ENCODE measurements at regions not wholly inside any gene's neighbourhood (a gene's known extent, or its start where the extent isn't known, plus 50 kb on each side); places are given as distances from the start of the nearest gene placed in this dataset.
"Not testable (repeated sequence)": the region's sequence is repeated elsewhere in the genome, so short reads cannot be mapped to it uniquely, and the experiment has no call there.

GRCh38 chr16:47904691-47905090 is 251.1 kb downstream of the ABCC12 start:
- Histone ChIP-seq H3K27me3 (no peaks in the 10 kb centered on the region), H3K4me3 (no peak overlapping the region), H3K27ac (no peak overlapping the region), H3K4me1 (no peaks in the 10 kb centered on the region), H3K9me3 (no peaks in the 10 kb centered on the region), H3K36me3 (no peaks in the 10 kb centered on the region)
- no peak for DNase-seq (ENCODE audit: low spot score in 2 of 2)
- intact Hi-C loops (cut with DNase I): no loop called here
- TF ChIP-seq, protein P1, sequence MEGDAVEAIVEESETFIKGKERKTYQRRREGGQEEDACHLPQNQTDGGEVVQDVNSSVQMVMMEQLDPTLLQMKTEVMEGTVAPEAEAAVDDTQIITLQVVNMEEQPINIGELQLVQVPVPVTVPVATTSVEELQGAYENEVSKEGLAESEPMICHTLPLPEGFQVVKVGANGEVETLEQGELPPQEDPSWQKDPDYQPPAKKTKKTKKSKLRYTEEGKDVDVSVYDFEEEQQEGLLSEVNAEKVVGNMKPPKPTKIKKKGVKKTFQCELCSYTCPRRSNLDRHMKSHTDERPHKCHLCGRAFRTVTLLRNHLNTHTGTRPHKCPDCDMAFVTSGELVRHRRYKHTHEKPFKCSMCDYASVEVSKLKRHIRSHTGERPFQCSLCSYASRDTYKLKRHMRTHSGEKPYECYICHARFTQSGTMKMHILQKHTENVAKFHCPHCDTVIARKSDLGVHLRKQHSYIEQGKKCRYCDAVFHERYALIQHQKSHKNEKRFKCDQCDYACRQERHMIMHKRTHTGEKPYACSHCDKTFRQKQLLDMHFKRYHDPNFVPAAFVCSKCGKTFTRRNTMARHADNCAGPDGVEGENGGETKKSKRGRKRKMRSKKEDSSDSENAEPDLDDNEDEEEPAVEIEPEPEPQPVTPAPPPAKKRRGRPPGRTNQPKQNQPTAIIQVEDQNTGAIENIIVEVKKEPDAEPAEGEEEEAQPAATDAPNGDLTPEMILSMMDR (IDR thresholded peaks at IDR 0.05): no peak

GRCh38 chr16:47903470-47903869 is 252.3 kb downstream of the ABCC12 start:
- H3K4me1 ChIP-seq: no peaks in the 10 kb centered on the region
- H3K27ac ChIP-seq: no peak overlapping the region
- no peaks in the 10 kb centered on the region for H3K36me3 ChIP-seq
- no peak for DNase-seq (ENCODE audit: low spot score in 2 of 2)
- H3K9me3 ChIP-seq: no peaks in the 10 kb centered on the region
- H3K4me3 ChIP-seq: no peak overlapping the region
- no peaks in the 10 kb centered on the region for H3K27me3 ChIP-seq
- TF ChIP-seq, protein P1 (IDR thresholded peaks at IDR 0.05): no peak
- intact Hi-C loops (cut with DNase I): no loop called here

DNA sequence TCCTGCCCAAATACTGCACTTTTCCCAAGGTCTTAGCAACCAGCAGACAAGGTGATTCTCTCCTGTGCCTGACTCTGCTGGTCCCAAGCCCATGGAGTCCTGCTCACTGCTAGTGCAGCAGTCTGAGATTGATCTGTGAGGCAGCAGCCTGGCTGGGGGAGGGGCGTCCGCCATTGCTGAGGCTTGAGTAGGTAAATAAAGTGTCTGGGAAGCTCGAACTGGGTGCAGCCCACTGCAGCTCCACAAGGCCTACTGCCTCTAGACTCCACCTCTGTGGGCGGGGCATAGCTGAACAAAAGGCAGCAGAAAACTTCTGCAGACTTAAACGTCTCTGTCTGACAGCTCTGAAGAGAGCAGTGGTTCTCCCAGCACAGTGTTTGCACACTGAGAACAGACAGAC is 258.7 kb downstream of the ABCC12 start:
- DNase-seq (ENCODE audit: low spot score in 2 of 2); H3K27me3 ChIP-seq; H3K27ac ChIP-seq; H3K4me3 ChIP-seq; H3K9me3 ChIP-seq; H3K36me3 ChIP-seq; intact Hi-C loops (cut with DNase I); H3K4me1 ChIP-seq: not testable (repeated sequence)

DNA sequence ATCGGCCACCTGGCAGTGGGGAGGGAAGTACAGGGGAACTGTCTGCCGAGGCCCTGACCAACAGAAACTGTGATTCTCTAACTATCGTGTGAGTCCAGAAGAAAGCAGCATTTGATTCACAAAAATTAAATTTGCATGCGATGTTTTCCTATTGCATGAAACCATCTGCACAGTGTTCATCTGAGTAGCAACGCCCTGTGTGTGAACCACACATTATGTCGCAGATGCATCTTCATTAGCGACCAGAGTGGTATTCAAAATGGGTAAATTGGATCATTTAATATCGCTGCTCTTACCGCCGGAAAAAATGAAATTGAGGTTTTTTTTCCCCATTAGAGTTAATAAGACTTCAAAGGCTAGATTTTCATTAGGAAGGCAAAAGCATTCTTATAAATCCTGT is 260.6 kb downstream of the ABCC12 start:
- intact Hi-C loops (cut with DNase I): no loop called here
- TF ChIP-seq, protein P1 (IDR thresholded peaks at IDR 0.05): no peak
- no peak for DNase-seq (ENCODE audit: low spot score in 2 of 2)

GRCh38 chr16:47892999-47893398 is 262.8 kb downstream of the ABCC12 start:
- TF ChIP-seq, protein P1 (IDR thresholded peaks at IDR 0.05): no peak
- H3K4me1 ChIP-seq: no peaks in the 10 kb centered on the region
- H3K27me3 ChIP-seq: no peaks in the 10 kb centered on the region
- H3K4me3 ChIP-seq: no peak overlapping the region
- DNase-seq (ENCODE audit: low spot score in 2 of 2): no peak
- no peaks in the 10 kb centered on the region for H3K36me3 ChIP-seq
- no peaks in the 10 kb centered on the region for H3K9me3 ChIP-seq
- intact Hi-C loops (cut with DNase I): no loop called here
- no peak overlapping the region for H3K27ac ChIP-seq

More for the DNA sequence above, 260.6 kb downstream of the ABCC12 start:
- no peak overlapping the region for H3K4me3 ChIP-seq
- no peaks in the 10 kb centered on the region for H3K4me1 ChIP-seq
- no peak overlapping the region for H3K27ac ChIP-seq
- no peaks in the 10 kb centered on the region for H3K36me3 ChIP-seq
- no peaks in the 10 kb centered on the region for H3K9me3 ChIP-seq
- no peaks in the 10 kb centered on the region for H3K27me3 ChIP-seq

DNA sequence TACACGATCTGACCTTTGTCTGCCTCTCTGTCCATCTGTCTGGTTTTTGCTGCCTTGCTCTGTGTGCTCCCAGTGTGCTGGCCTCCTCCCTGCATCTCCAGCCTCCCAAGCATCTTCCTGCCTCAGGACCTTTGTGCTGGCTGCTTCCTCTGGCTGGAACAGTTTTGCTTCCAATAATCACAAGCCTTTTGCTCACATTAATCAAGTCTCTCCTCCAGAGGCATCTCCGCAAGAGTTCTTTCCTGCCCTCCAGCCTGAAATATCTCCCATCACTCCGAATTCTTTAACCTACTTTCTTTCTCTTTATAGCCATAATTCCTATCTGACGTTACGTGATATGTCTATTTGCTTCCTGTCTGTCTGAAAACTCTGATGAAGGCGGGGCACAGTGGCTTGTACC is 267.1 kb downstream of the ABCC12 start:
- Histone ChIP-seq H3K4me3 (no peak overlapping the region), H3K36me3 (no peaks in the 10 kb centered on the region), H3K27ac (no peak overlapping the region), H3K27me3 (no peaks in the 10 kb centered on the region), H3K4me1 (no peaks in the 10 kb centered on the region), H3K9me3 (no peaks in the 10 kb centered on the region)
- no peak for DNase-seq (ENCODE audit: low spot score in 2 of 2)
- intact Hi-C loops (cut with DNase I): no loop called here
- TF ChIP-seq, protein P1 (IDR thresholded peaks at IDR 0.05): no peak

Data from ascending aorta (tissue), 2 donors.